H1 (cell line): ENCODE measurements at regions not wholly inside any gene's neighbourhood (a gene's known extent, or its start where the extent isn't known, plus 50 kb on each side); places are given as distances from the start of the nearest gene placed in this dataset.

Source experiments
- CTCF ChIA-PET: fragments of 300-600 bp; sonication (Branson Sonifier 250); formaldehyde crosslinking; loops from one replicate; lab custom pipeline; 2021; ENCODE audit not compliant: partially characterized antibody; lab: Charles Lee
- POLR2A ChIA-PET: fragments of 300-600 bp; sonication (Branson Sonifier 250); formaldehyde crosslinking; loops from one replicate; lab custom pipeline; 2021; ENCODE audit warnings: inconsistent platforms; ENCODE audit not compliant: partially characterized antibody; lab: Charles Lee
- DNase-seq, 2 experiments: peaks; one replicate each; pipeline versions ENCODE4 v3.0.0 to v3.0.0-alpha.2; 2010 to 2022; ENCODE audit warnings: low spot score in 2 of 2, low read depth in 1 of 2, mixed read lengths in 1 of 2
- FAIRE-seq: peaks from 2 replicates; lab custom pipeline; 2011; peaks lifted over from hg19 to GRCh38; lab: Jason Lieb, UNC
- H2AFZ ChIP-seq: 2 replicates; pipeline ENCODE4 v1.8.1; 2012; ENCODE audit warnings: low read length, inconsistent platforms
- H2AK5ac ChIP-seq: 2 replicates; pipeline ENCODE4 v1.6.1; 2013; ENCODE audit warnings: low read depth, low read length
- H2BK120ac ChIP-seq: replicated peaks from 2 replicates; pipeline ENCODE3; 2013; ENCODE audit warnings: low read depth, low read length, inconsistent platforms
- H2BK12ac ChIP-seq: 2 replicates; pipeline ENCODE4 v1.6.1; 2013; ENCODE audit warnings: low read depth, low read length
- H2BK15ac ChIP-seq: 2 replicates; pipeline ENCODE4 v1.6.1; 2013; ENCODE audit warnings: low read length
- H2BK20ac ChIP-seq: 2 replicates; pipeline ENCODE4 v1.6.1; 2013; ENCODE audit warnings: low read length
- H2BK5ac ChIP-seq: 2 replicates; pipeline ENCODE4 v1.6.1; 2013; ENCODE audit warnings: low read depth, low read length
- H3K14ac ChIP-seq: 2 replicates; pipeline ENCODE4 v1.6.1; 2013; ENCODE audit warnings: inconsistent platforms; ENCODE audit not compliant: insufficient read length
- H3K18ac ChIP-seq: 2 replicates; pipeline ENCODE4 v1.6.1; 2013; ENCODE audit warnings: low read length; ENCODE audit errors: extremely low read depth
- H3K23ac ChIP-seq: 2 replicates; pipeline ENCODE4 v1.6.1; 2013; ENCODE audit warnings: inconsistent platforms; ENCODE audit not compliant: insufficient read length
- H3K23me2 ChIP-seq: 2 replicates; pipeline ENCODE4 v1.6.1; 2013; ENCODE audit warnings: low read depth, low read length
- H3K27ac ChIP-seq: 2 replicates; pipeline ENCODE4 v1.6.1; 2011; ENCODE audit warnings: low read depth, low read length, inconsistent platforms
- H3K27me3 ChIP-seq, 4 experiments: replicated peaks in 1 of 4; 1 replicate in 1 of 4; 2 replicates in 3 of 4; pipeline versions ENCODE4 v1.6.1 to v1.8.1; 2011 to 2013; ENCODE audit warnings: low read length in 3 of 4, mild to moderate bottlenecking in 3 of 4, inconsistent platforms in 2 of 4, mixed read lengths in 2 of 4, moderate library complexity in 1 of 4; ENCODE audit not compliant: control insufficient read depth in 3 of 4, insufficient read depth in 3 of 4; ENCODE audit errors: extremely low read depth in 1 of 4
- H3K36me3 ChIP-seq, 4 experiments: 2 replicates each; pipeline versions ENCODE4 v1.6.1 to v1.8.1; 2011 to 2013; ENCODE audit warnings: mild to moderate bottlenecking in 4 of 4, low read length in 3 of 4, moderate library complexity in 2 of 4, control low read depth in 1 of 4, inconsistent platforms in 1 of 4; ENCODE audit not compliant: insufficient read depth in 4 of 4, control insufficient read depth in 2 of 4
- H3K4ac ChIP-seq: replicated peaks from 2 replicates; pipeline ENCODE3; 2013; ENCODE audit warnings: low read length, low read depth, mixed read lengths, inconsistent platforms; ENCODE audit not compliant: insufficient read length
- H3K4me1 ChIP-seq, 4 experiments: replicated peaks in 1 of 4; 1 replicate in 1 of 4; 2 replicates in 3 of 4; pipeline versions ENCODE4 v1.6.1 to v1.8.1; 2011 to 2013; ENCODE audit warnings: low read length in 3 of 4, inconsistent platforms in 2 of 4, mixed read lengths in 1 of 4; ENCODE audit not compliant: insufficient read depth in 4 of 4, control insufficient read depth in 3 of 4
- H3K4me2 ChIP-seq, 2 experiments: 2 replicates each; pipeline versions ENCODE4 v1.6.1 to v1.8.1; 2011 to 2013; ENCODE audit warnings: low read depth in 2 of 2, low read length in 2 of 2, control low read depth in 1 of 2, inconsistent platforms in 1 of 2, mild to moderate bottlenecking in 1 of 2; ENCODE audit not compliant: insufficient read depth in 1 of 2
- H3K4me3 ChIP-seq, 4 experiments: fragments of 200-600, 300-600 bp in 1 of 4; sonication (generic), shearing (Covaris generic), sonication (Bioruptor Twin) in 1 of 4; 2 replicates each; pipeline versions ENCODE4 v1.5.1 to v1.8.1; 2011 to 2016; ENCODE audit warnings: low read length in 4 of 4, low read depth in 3 of 4, control low read depth in 2 of 4, inconsistent platforms in 2 of 4, mild to moderate bottlenecking in 2 of 4, mixed read lengths in 1 of 4, moderate library complexity in 1 of 4; ENCODE audit not compliant: insufficient read depth in 2 of 4; ENCODE audit errors: extremely low read depth in 1 of 4
- H3K56ac ChIP-seq: replicated peaks from 2 replicates; pipeline ENCODE3; 2013; ENCODE audit warnings: low read depth, mild to moderate bottlenecking, mixed read lengths, low read length, inconsistent platforms; ENCODE audit not compliant: insufficient read length
- H3K79me1 ChIP-seq: 2 replicates; pipeline ENCODE4 v1.6.1; 2013; ENCODE audit warnings: low read depth, low read length, control low read depth
- H3K79me2 ChIP-seq, 2 experiments: 2 replicates each; pipeline versions ENCODE4 v1.6.1 to v1.8.1; 2012 to 2013; ENCODE audit warnings: low read length in 2 of 2, mild to moderate bottlenecking in 2 of 2, inconsistent platforms in 1 of 2; ENCODE audit not compliant: insufficient read depth in 2 of 2, control insufficient read depth in 1 of 2
- H3K9ac ChIP-seq, 4 experiments: replicated peaks in 1 of 4; 1 replicate in 1 of 4; 2 replicates in 3 of 4; pipeline versions ENCODE4 v1.6.1 to v1.8.1; 2011 to 2013; ENCODE audit warnings: low read depth in 3 of 4, low read length in 3 of 4, control low read depth in 2 of 4, mild to moderate bottlenecking in 2 of 4, moderate library complexity in 2 of 4, inconsistent platforms in 1 of 4; ENCODE audit errors: extremely low read depth in 1 of 4
- H3K9me3 ChIP-seq, 2 experiments: 2 replicates each; pipeline versions ENCODE4 v1.6.1 to v1.8.1; 2012 to 2013; ENCODE audit warnings: mild to moderate bottlenecking in 2 of 2, moderate library complexity in 2 of 2, control low read depth in 1 of 2, inconsistent platforms in 1 of 2, low read depth in 1 of 2, low read length in 1 of 2, mixed read lengths in 1 of 2; ENCODE audit not compliant: insufficient read depth in 2 of 2
- H4K20me1 ChIP-seq, 2 experiments: replicated peaks in 1 of 2; 2 replicates each; pipeline versions ENCODE3 to v1.8.1; 2011 to 2013; ENCODE audit warnings: inconsistent platforms in 2 of 2, low read length in 2 of 2, mild to moderate bottlenecking in 1 of 2; ENCODE audit not compliant: insufficient read depth in 2 of 2, control insufficient read depth in 1 of 2
- H4K5ac ChIP-seq: 2 replicates; pipeline ENCODE4 v1.6.1; 2013; ENCODE audit warnings: low read length, low read depth, mixed read lengths, inconsistent platforms; ENCODE audit not compliant: insufficient read length
- H4K8ac ChIP-seq: 2 replicates; pipeline ENCODE4 v1.8.0; 2013; ENCODE audit warnings: mild to moderate bottlenecking, moderate library complexity, low read length, inconsistent platforms; ENCODE audit not compliant: insufficient read depth; ENCODE audit errors: extremely low read depth
- H4K91ac ChIP-seq: replicated peaks from 2 replicates; pipeline ENCODE3; 2013; ENCODE audit warnings: low read length, mixed read lengths, inconsistent platforms; ENCODE audit not compliant: insufficient read length
- ATF3 ChIP-seq: IDR thresholded peaks from 2 replicates; pipeline ENCODE4 v1.6.1; 2011; ENCODE audit warnings: low read depth, mild to moderate bottlenecking, low read length; ENCODE audit not compliant: insufficient read depth
- BRCA1 ChIP-seq: IDR thresholded peaks from 2 replicates; pipeline ENCODE4 v1.6.1; 2012; ENCODE audit warnings: low read depth, low read length, improper control_type of control experiment
- CBX5 ChIP-seq: fragments of 300-800, 300-1000 bp; sonication (generic); IDR thresholded peaks from 2 replicates; pipeline ENCODE4 v1.7.1; 2016; ENCODE audit warnings: antibody characterized with exemption, low read length, low read depth
- CBX8 ChIP-seq: fragments of 300-800, 300-1000 bp; sonication (generic); IDR thresholded peaks from 2 replicates; pipeline ENCODE4 v1.7.1; 2016; ENCODE audit warnings: low read depth, low read length, borderline replicate concordance
- EZH2 ChIP-seq: fragments of 200-600 bp; sonication (generic); IDR thresholded peaks from 2 replicates; pipeline ENCODE4 v1.7.1; 2012; ENCODE audit warnings: low read depth, mild to moderate bottlenecking, moderate library complexity, low read length, inconsistent platforms; ENCODE audit not compliant: severe bottlenecking
- GABPA ChIP-seq: IDR thresholded peaks from 2 replicates; pipeline ENCODE4 v1.6.1; 2011; ENCODE audit warnings: mild to moderate bottlenecking, low read length, moderate library complexity, borderline replicate concordance; ENCODE audit not compliant: insufficient read depth
- MAFK ChIP-seq: IDR thresholded peaks from 2 replicates; pipeline ENCODE4 v1.6.1; 2012; ENCODE audit warnings: low read depth, mild to moderate bottlenecking, improper control_type of control experiment, low read length
- POLR2A ChIP-seq, 2 experiments: IDR thresholded peaks; 1 replicate in 1 of 2; 2 replicates in 1 of 2; pipeline ENCODE4 v1.6.1; 2011; ENCODE audit warnings: low read depth in 2 of 2, low read length in 2 of 2, mild to moderate bottlenecking in 2 of 2; ENCODE audit errors: control extremely low read depth in 1 of 2
- RAD21 ChIP-seq, 2 experiments: IDR thresholded peaks in 1 of 2; conservative IDR thresholded peaks in 1 of 2; 2 replicates each; pipeline ENCODE4 v1.6.1; 2011; ENCODE audit warnings: low read depth in 2 of 2, low read length in 2 of 2, improper control_type of control experiment in 1 of 2, inconsistent platforms in 1 of 2, mild to moderate bottlenecking in 1 of 2, moderate library complexity in 1 of 2
- RFX5 ChIP-seq: IDR thresholded peaks from 2 replicates; pipeline ENCODE4 v1.6.1; 2011; ENCODE audit warnings: low read depth, low read length, improper control_type of control experiment, borderline replicate concordance
- RNF2 ChIP-seq: fragments of 200-900, 300-1000 bp; sonication (generic); IDR thresholded peaks from 2 replicates; pipeline ENCODE4 v1.7.1; 2016; ENCODE audit warnings: borderline replicate concordance, low read depth, mild to moderate bottlenecking, antibody characterized with exemption, low read length; ENCODE audit not compliant: poor library complexity, severe bottlenecking; ENCODE audit errors: missing control alignments
- SAP30 ChIP-seq: fragments of 300-600 bp; sonication (generic); IDR thresholded peaks from 2 replicates; pipeline ENCODE4 v1.7.1; 2012; ENCODE audit warnings: low read length, moderate library complexity, mild to moderate bottlenecking, inconsistent platforms; ENCODE audit not compliant: insufficient read depth, insufficient replicate concordance
- SP1 ChIP-seq: IDR thresholded peaks from 2 replicates; pipeline ENCODE4 v1.6.1; 2011; ENCODE audit warnings: low read depth, low read length
- SP4 ChIP-seq: IDR thresholded peaks from 2 replicates; pipeline ENCODE4 v1.6.1; 2012; ENCODE audit warnings: low read length, inconsistent platforms
- WGBS, 2 experiments: shearing (Covaris generic) in 1 of 2; methylation state at CpG; one replicate each; pipeline versions ENCODE4 v1.1.6 to v1.1.7; 2013 to 2015; ENCODE audit warnings: low lambda C conversion rate in 2 of 2, mixed read lengths in 2 of 2, inconsistent platforms in 1 of 2, low coverage in 1 of 2, missing lambda C conversion rate in 1 of 2; ENCODE audit not compliant: insufficient replicate concordance in 2 of 2, insufficient coverage in 1 of 2, insufficient read length in 1 of 2; ENCODE audit errors: extremely low coverage in 1 of 2, missing lambda C conversion rate in 1 of 2; 5-methylcytosine and 5-hydroxymethylcytosine counted together

DNA sequence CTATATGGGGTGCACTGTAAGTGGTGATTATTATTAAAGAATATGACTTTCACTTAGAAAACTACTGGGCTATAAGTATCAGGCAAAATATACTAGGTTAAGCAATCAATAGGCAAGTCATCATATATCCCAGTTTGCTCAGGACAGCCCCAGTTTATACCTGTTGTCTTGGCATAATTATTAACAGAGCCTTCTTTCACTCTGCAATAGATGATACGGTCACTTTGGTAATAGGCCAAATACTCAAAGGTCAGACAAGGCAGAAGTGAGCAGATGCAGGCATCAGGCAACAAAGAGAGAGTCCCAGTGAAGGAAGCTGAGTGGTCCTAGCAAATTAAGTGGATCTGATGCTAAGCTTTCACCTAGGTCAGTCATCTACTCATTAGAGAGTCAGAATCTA, 599.9 kb downstream of the LMO4 start:
- POLR2A ChIA-PET: no interaction called here
- H3K27me3 ChIP-seq: no peaks in the 10 kb centered on the region
- no peak overlapping the region for H2BK5ac ChIP-seq
- 82% methylated on average over 1 of the region's 1 CpG; no CpG with 5 or more reads in 1 of the 2 experiments for WGBS, 2 experiments
- no peak overlapping the region for H4K8ac ChIP-seq
- H3K79me2 ChIP-seq: no peaks in the 10 kb centered on the region
- CTCF ChIA-PET: interaction anchor here (0.6 to 2.5 kb wide), 4 partner anchors 9 to 636 kb away, joined by 3 to 6 read pairs (median 3); no protein-coding TSS in a partner anchor
- H2BK120ac ChIP-seq: no peak overlapping the region
- no peak overlapping the region for H3K23ac ChIP-seq
- H4K5ac ChIP-seq: no peak overlapping the region
- no peaks in the 10 kb centered on the region for H3K36me3 ChIP-seq
- no peak overlapping the region for H3K4ac ChIP-seq
- H2BK20ac ChIP-seq: no peak overlapping the region
- no peak overlapping the region for H3K27ac ChIP-seq
- no peaks in the 10 kb centered on the region for H3K23me2 ChIP-seq
- H3K4me1 ChIP-seq: no peaks in the 10 kb centered on the region
- FAIRE-seq (no peak), DNase-seq (no peak)
- no peak overlapping the region for H3K9ac ChIP-seq
- H3K18ac ChIP-seq: no peak overlapping the region
- no peak overlapping the region for H2AK5ac ChIP-seq
- H3K4me2 ChIP-seq: no peak overlapping the region
- no peak overlapping the region for H4K91ac ChIP-seq
- H2BK12ac ChIP-seq: no peak overlapping the region
- H3K56ac ChIP-seq: no peak overlapping the region
- no peak overlapping the region for H3K4me3 ChIP-seq
- peaks cover 0 to 5% of the 10 kb centered on the region in 2 experiments; a peak in 1 of 4 replicates for H3K9me3 ChIP-seq
- no peak overlapping the region for H2BK15ac ChIP-seq
- H3K14ac ChIP-seq: no peak overlapping the region
- H2AFZ ChIP-seq: no peak overlapping the region
- no peaks in the 10 kb centered on the region for H3K79me1 ChIP-seq
- H4K20me1 ChIP-seq: no peaks in the 10 kb centered on the region
- TF ChIP-seq POLR2A (IDR thresholded peaks at IDR 0.05; ENCODE audit: control extremely low read depth in 1 of 2, low read depth in 2 of 2, low read length in 2 of 2): no peak
- no peak for TF ChIP-seq ATF3
- TF ChIP-seq RFX5: no peak
- no peak for TF ChIP-seq SP4
- no peak for TF ChIP-seq MAFK
- TF ChIP-seq SP1: no peak
- TF ChIP-seq BRCA1: no peak
- TF ChIP-seq SAP30: no peak
- TF ChIP-seq RAD21 (IDR thresholded peaks at IDR 0.05 in 1 of 2, conservative IDR thresholded peaks at IDR 0.05 in 1 of 2; ENCODE audit: low read depth in 2 of 2, low read length in 2 of 2): no peak
- no peak for TF ChIP-seq CBX5
- TF ChIP-seq CBX8: no peak
- no peak for TF ChIP-seq RNF2
- TF ChIP-seq EZH2: no peak
- TF ChIP-seq GABPA: no peak
